DOHH2 (cell line): ENCODE measurements at regions not wholly inside any gene's neighbourhood (a gene's known extent, or its start where the extent isn't known, plus 50 kb on each side); places are given as distances from the start of the nearest gene placed in this dataset.

Source experiments
- EZH2phosphoT487 ChIP-seq: fragments of 200-600 bp; sonication (generic); IDR thresholded peaks from 2 replicates; pipeline ENCODE4 v1.6.1; 2017; ENCODE audit warnings: borderline replicate concordance, mild to moderate bottlenecking, antibody characterized with exemption, low read length, moderate library complexity, mixed read lengths
- TF ChIP-seq, protein P1 (sequence below): fragments of 200-600 bp; sonication (generic); IDR thresholded peaks from one replicate; pipeline ENCODE4 v1.5.1; 2014; ENCODE audit warnings: antibody characterized with exemption, mild to moderate bottlenecking, low read depth, low read length; ENCODE audit not compliant: poor library complexity, severe bottlenecking

DNA sequence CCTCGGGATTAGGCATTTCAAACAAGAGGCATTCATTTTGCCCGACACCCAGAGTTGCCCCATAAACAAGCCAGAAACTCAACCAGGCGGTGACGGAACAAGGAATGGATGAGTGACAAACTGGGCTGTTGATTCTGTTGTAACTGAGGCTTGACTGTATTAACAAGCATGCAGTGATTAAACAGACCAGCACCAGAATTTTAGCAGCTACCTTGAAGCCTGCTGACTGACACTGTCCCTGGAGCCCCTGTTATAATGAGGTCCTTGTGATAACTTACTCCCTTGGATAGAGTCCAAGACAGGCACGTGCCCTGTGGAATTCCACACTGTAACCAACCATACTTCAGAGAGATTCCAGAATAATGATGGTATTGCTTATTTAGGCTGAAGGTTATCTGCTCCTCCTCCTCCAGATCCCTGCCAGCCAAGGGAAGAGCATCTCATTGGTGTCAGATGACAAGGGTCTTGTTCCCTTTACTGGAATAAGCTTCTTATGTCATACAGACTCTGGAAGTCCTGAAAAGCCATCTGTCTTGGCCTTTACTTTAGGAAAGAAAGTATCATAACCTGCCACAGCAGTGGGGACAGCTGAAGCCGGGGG is 97.1 kb upstream of the RMDN2 start:
- TF ChIP-seq, protein P1, sequence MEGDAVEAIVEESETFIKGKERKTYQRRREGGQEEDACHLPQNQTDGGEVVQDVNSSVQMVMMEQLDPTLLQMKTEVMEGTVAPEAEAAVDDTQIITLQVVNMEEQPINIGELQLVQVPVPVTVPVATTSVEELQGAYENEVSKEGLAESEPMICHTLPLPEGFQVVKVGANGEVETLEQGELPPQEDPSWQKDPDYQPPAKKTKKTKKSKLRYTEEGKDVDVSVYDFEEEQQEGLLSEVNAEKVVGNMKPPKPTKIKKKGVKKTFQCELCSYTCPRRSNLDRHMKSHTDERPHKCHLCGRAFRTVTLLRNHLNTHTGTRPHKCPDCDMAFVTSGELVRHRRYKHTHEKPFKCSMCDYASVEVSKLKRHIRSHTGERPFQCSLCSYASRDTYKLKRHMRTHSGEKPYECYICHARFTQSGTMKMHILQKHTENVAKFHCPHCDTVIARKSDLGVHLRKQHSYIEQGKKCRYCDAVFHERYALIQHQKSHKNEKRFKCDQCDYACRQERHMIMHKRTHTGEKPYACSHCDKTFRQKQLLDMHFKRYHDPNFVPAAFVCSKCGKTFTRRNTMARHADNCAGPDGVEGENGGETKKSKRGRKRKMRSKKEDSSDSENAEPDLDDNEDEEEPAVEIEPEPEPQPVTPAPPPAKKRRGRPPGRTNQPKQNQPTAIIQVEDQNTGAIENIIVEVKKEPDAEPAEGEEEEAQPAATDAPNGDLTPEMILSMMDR: no peak
- TF ChIP-seq EZH2phosphoT487: no peak
